HCT116 (cell line): ENCODE measurements at regions not wholly inside any gene's neighbourhood (a gene's known extent, or its start where the extent isn't known, plus 50 kb on each side); places are given as distances from the start of the nearest gene placed in this dataset.

Source experiments
- ATAC-seq: fragments of 200-7000 bp; cut with Tn5 transposase; 2 replicates; pipeline ENCODE4 v1.9.1; 2020; ENCODE audit warnings: mild to moderate bottlenecking, moderate library complexity
- BruUV-seq: library from RNA; stranded (reverse); fragments of 400-500 nt; replicated peaks from 2 replicates; lab custom pipeline; 2021; lab: Mats Ljungman, UMichigan
- CTCF ChIA-PET: fragments of 300-600 bp; sonication (Branson Sonifier 250); formaldehyde crosslinking; loops from one replicate; lab custom pipeline; 2021; ENCODE audit warnings: antibody characterized with exemption; lab: Charles Lee
- POLR2A ChIA-PET: fragments of 300-600, 350-600 bp; sonication (Branson Sonifier 250); formaldehyde crosslinking; loops from one replicate; lab custom pipeline; 2021; ENCODE audit warnings: antibody characterized with exemption; lab: Charles Lee
- RAD21 ChIA-PET, 2 experiments: fragments of 300-600 bp; sonication (Branson Sonifier 250); formaldehyde crosslinking; loops; one replicate each; lab custom pipeline; 2023; ENCODE audit warnings: low total read pairs in 2 of 2; ENCODE audit not compliant: uncharacterized antibody in 2 of 2, unreplicated experiment in 2 of 2, low non-redundant PET in 1 of 2; lab: Charles Lee
- DNase-seq: peaks from one replicate; pipeline ENCODE4 v3.0.0-alpha.2; 2010; ENCODE audit warnings: low read depth, low spot score
- H2AFZ ChIP-seq: fragments of 200-600 bp; shearing (Covaris generic), sonication (generic); 2 replicates; pipeline ENCODE4 v1.6.1; 2017; ENCODE audit warnings: low read depth, mixed run types, mixed read lengths, antibody characterized with exemption, low read length; ENCODE audit not compliant: poor library complexity, severe bottlenecking
- H3K27ac ChIP-seq: 2 replicates; pipeline ENCODE4 v1.5.1; 2012; ENCODE audit warnings: low read depth, low read length
- H3K27me3 ChIP-seq: fragments of 200-600 bp; sonication (generic); 2 replicates; pipeline ENCODE4 v1.6.1; 2016; ENCODE audit warnings: mixed run types, low read length, mixed read lengths; ENCODE audit not compliant: insufficient read depth
- H3K36me3 ChIP-seq, 2 experiments: fragments of 200-500 bp in 1 of 2; fragments of 200-600 bp in 1 of 2; sonication (Bioruptor generic) in 1 of 2; sonication (generic) in 1 of 2; 2 replicates each; pipeline versions ENCODE4 v1.5.1 to v1.6.1; 2014 to 2016; ENCODE audit warnings: low read length in 2 of 2, inconsistent platforms in 1 of 2, mixed read lengths in 1 of 2, mixed run types in 1 of 2; ENCODE audit not compliant: insufficient read depth in 2 of 2, control insufficient read depth in 1 of 2
- H3K4me1 ChIP-seq, 2 experiments: fragments of 200-600 bp in 1 of 2; sonication (generic) in 1 of 2; 2 replicates each; pipeline versions ENCODE4 v1.5.1 to v1.6.1; 2012 to 2017; ENCODE audit warnings: low read length in 2 of 2, inconsistent platforms in 1 of 2, mild to moderate bottlenecking in 1 of 2, mixed read lengths in 1 of 2, mixed run types in 1 of 2, moderate library complexity in 1 of 2; ENCODE audit not compliant: insufficient read depth in 2 of 2, control insufficient read depth in 1 of 2
- H3K4me2 ChIP-seq: fragments of 200-600 bp; sonication (generic); 2 replicates; pipeline ENCODE4 v1.6.1; 2017; ENCODE audit warnings: mixed run types, low read length, mixed read lengths
- H3K4me3 ChIP-seq, 2 experiments: fragments of 200-600 bp in 1 of 2; sonication (generic) in 1 of 2; replicated peaks in 1 of 2; 2 replicates each; pipeline ENCODE4 v1.5.1; 2011 to 2016; ENCODE audit warnings: low read length in 2 of 2, control low read depth in 1 of 2, low read depth in 1 of 2, mild to moderate bottlenecking in 1 of 2, mixed read lengths in 1 of 2, mixed run types in 1 of 2
- H3K79me2 ChIP-seq: fragments of 200-600 bp; sonication (generic); 2 replicates; pipeline ENCODE4 v1.6.1; 2017; ENCODE audit warnings: mild to moderate bottlenecking, mixed run types, low read length, moderate library complexity, mixed read lengths; ENCODE audit not compliant: insufficient read depth
- H3K9ac ChIP-seq: fragments of 200-600 bp; sonication (generic); 2 replicates; pipeline ENCODE4 v1.6.1; 2016; ENCODE audit warnings: low read length, mixed read lengths
- H3K9me2 ChIP-seq: fragments of 200-600 bp; sonication (generic), shearing (Covaris generic); 2 replicates; pipeline ENCODE4 v1.6.1; 2017; ENCODE audit warnings: mixed run types, mild to moderate bottlenecking, moderate library complexity; ENCODE audit not compliant: insufficient read depth
- H3K9me3 ChIP-seq, 2 experiments: fragments of 200-500 bp in 1 of 2; fragments of 200-600 bp in 1 of 2; sonication (Bioruptor generic) in 1 of 2; sonication (generic) in 1 of 2; 2 replicates each; pipeline ENCODE4 v1.6.1; 2014 to 2017; ENCODE audit warnings: low read length in 2 of 2, mixed read lengths in 2 of 2, inconsistent platforms in 1 of 2, low read depth in 1 of 2, mild to moderate bottlenecking in 1 of 2, mixed run types in 1 of 2, moderate library complexity in 1 of 2; ENCODE audit not compliant: control insufficient read depth in 1 of 2, insufficient read depth in 1 of 2
- H4K20me1 ChIP-seq: fragments of 200-600 bp; sonication (generic), shearing (Covaris generic); 2 replicates; pipeline ENCODE4 v1.6.1; 2017; ENCODE audit warnings: mixed run types, mild to moderate bottlenecking, moderate library complexity; ENCODE audit not compliant: insufficient read depth
- CBX3 ChIP-seq: IDR thresholded peaks from 2 replicates; pipeline ENCODE4 v1.6.1; 2012; ENCODE audit warnings: low read depth
- EGR1 ChIP-seq: IDR thresholded peaks from 2 replicates; pipeline ENCODE4 v1.6.1; 2012; ENCODE audit warnings: low read depth
- ELF1 ChIP-seq: IDR thresholded peaks from 2 replicates; pipeline ENCODE4 v1.6.1; 2012; ENCODE audit warnings: low read depth, borderline replicate concordance
- EZH2 ChIP-seq: fragments of 200-600 bp; sonication (generic); IDR thresholded peaks from 2 replicates; pipeline ENCODE4 v1.6.1; 2017; ENCODE audit warnings: antibody characterized with exemption, mixed run types
- FOSL1 ChIP-seq: IDR thresholded peaks from 2 replicates; pipeline ENCODE4 v1.6.1; 2012; ENCODE audit warnings: low read depth
- JUND ChIP-seq: IDR thresholded peaks from 2 replicates; pipeline ENCODE4 v1.6.1; 2012
- POLR2A ChIP-seq: IDR thresholded peaks from 2 replicates; pipeline ENCODE4 v1.7.0; 2011; ENCODE audit warnings: borderline replicate concordance; ENCODE audit not compliant: insufficient read depth, insufficient read length; ENCODE audit errors: extremely low read depth
- POLR2AphosphoS5 ChIP-seq: IDR thresholded peaks from 2 replicates; pipeline ENCODE4 v1.6.1; 2011; ENCODE audit warnings: mild to moderate bottlenecking, low read depth, low read length, moderate library complexity
- RAD21 ChIP-seq: IDR thresholded peaks from 2 replicates; pipeline ENCODE4 v1.6.1; 2012; ENCODE audit warnings: low read depth, mild to moderate bottlenecking
- SIN3A ChIP-seq: IDR thresholded peaks from 2 replicates; pipeline ENCODE4 v1.6.1; 2012; ENCODE audit warnings: low read depth
- SP1 ChIP-seq: IDR thresholded peaks from 2 replicates; pipeline ENCODE4 v1.6.1; 2012; ENCODE audit warnings: low read depth
- TCF7L2 ChIP-seq: IDR thresholded peaks from 2 replicates; pipeline ENCODE4 v1.7.0; 2011; ENCODE audit warnings: borderline replicate concordance, inconsistent platforms; ENCODE audit not compliant: insufficient read depth, insufficient read length; ENCODE audit errors: extremely low read depth
- ZFX ChIP-seq: fragments of 450-650 bp; IDR thresholded peaks from 2 replicates; pipeline ENCODE4 v1.6.1; 2017
- ZNF274 ChIP-seq: fragments of 200-500 bp; sonication (Bioruptor generic); IDR thresholded peaks from 2 replicates; pipeline ENCODE4 v1.6.1; 2014; ENCODE audit warnings: mild to moderate bottlenecking, low read depth, low read length, inconsistent platforms
- intact Hi-C: fragments of 100-400 bp; cut with micrococcal nuclease; formaldehyde crosslinking; loops from 2 replicates; pipeline ENCODE4 v1.10.0; 2022
- TF ChIP-seq, protein P1 (sequence below): IDR thresholded peaks from 2 replicates; pipeline ENCODE4 v1.6.1; 2012
- TF ChIP-seq, protein P2 (sequence below), 3 experiments: fragments of 200-600 bp in 1 of 3; sonication (generic) in 1 of 3; IDR thresholded peaks in 2 of 3; conservative IDR thresholded peaks in 1 of 3; 2 replicates each; pipeline ENCODE4 v1.5.1; 2012 to 2017; ENCODE audit warnings: low read depth in 2 of 3, low read length in 2 of 3, antibody characterized with exemption in 1 of 3, borderline replicate concordance in 1 of 3, control low read depth in 1 of 3, mild to moderate bottlenecking in 1 of 3, mixed read lengths in 1 of 3, mixed run types in 1 of 3, moderate library complexity in 1 of 3; ENCODE audit not compliant: insufficient read depth in 1 of 3
- TF ChIP-seq, protein P3 (sequence below): IDR thresholded peaks from 2 replicates; pipeline ENCODE4 v1.6.1; 2011; ENCODE audit warnings: mild to moderate bottlenecking, low read length, moderate library complexity; ENCODE audit not compliant: insufficient replicate concordance; ENCODE audit errors: extremely low read depth

DNA sequence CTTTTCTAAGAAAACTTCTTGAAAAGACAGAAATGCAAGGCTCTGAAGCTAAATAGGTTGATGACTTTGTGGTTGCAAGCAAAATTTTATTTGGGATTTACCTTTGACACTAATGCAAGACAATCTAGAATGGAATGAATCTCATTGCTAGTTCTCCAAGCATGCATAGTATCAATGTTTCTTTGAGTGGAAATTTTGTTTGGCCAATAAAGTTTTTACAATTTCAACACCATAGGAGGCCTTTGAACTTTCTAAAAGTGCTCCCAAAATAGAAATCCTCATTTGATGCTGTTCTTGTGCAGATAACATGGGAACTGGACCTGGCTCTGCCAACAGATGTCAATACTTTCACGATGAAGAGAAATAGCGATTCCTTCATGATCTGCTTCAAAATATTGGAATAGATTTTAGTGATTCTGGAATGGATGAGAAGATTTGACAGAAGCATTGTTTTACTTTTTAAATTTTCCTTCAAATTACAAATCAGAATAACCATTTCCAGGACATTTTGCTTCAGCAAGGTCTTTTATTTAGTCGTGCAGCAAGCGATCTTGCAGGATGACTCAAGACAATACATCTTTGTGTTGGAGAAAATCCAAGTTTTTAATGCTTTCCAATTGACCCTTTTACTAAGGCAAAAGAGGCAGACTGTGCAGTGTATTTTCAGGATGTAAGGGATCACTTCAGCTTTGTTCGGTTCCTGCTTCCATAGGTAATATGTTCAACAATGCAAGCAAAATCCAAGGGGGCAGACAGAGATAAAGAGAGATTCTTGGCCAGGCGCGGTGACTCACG lies 51.7 kb upstream of the OTUD4 start:
- no TSS peak for BruUV-seq
- ATAC-seq, result no peak
- RAD21 ChIA-PET, result interaction anchor here (0.6 to 0.7 kb wide), 2 partner anchors 14 to 391 kb away, joined by 3 to 4 read pairs; no protein-coding TSS in a partner anchor

DNA sequence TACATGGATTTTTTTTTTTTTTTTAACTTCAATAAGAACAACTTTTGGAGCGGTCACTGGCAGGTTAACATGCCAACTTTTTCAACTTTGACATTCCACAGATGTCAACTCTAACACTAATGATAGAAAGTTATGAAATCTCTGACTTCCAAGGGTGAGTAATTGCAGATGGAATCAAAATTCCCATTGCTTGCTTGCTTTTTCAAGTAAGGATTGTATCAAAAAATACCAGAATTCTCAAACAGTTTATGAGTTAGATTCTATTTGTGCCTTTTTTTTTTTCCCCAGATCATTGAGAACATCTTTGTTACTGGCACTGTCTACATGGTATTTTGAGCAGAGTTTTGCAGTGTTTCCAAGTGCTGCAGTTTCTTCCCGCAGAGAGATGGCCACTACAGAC lies 50.3 kb upstream of the OTUD4 start:
- Histone ChIP-seq H3K9ac (no peak overlapping the region), H3K36me3 (no peaks in the 10 kb centered on the region), H2AFZ (no peak overlapping the region), H3K9me3 (no peaks in the 10 kb centered on the region), H3K27me3 (no peaks in the 10 kb centered on the region), H3K79me2 (no peaks in the 10 kb centered on the region), H3K4me2 (no peak overlapping the region), H3K4me1 (no peaks in the 10 kb centered on the region), H4K20me1 (no peaks in the 10 kb centered on the region), H3K27ac (no peak overlapping the region), H3K9me2 (no peaks in the 10 kb centered on the region), H3K4me3 (no peak overlapping the region)
- no TSS peak for BruUV-seq
- ChIA-PET RAD21 (no interaction called here), CTCF (no interaction called here), POLR2A (no interaction called here)
- intact Hi-C loops, result loop anchor here (5.0 to 10.0 kb wide), 2 partner anchors 252 to 1864 kb away; partner anchors contain the start of gene SMAD1
- ATAC-seq, result no peak
- no peak for DNase-seq
- TF ChIP-seq SIN3A (no peak), ZNF274 (no peak), EGR1 (no peak), EZH2 (no peak), TCF7L2 (no peak), SP1 (no peak), JUND (no peak), ELF1 (no peak), POLR2A (no peak), ZFX (no peak), FOSL1 (no peak), CBX3 (no peak), RAD21 (no peak), POLR2AphosphoS5 (no peak)
- TF ChIP-seq, protein P1, sequence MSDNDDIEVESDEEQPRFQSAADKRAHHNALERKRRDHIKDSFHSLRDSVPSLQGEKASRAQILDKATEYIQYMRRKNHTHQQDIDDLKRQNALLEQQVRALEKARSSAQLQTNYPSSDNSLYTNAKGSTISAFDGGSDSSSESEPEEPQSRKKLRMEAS, result no peak
- TF ChIP-seq, protein P2, sequence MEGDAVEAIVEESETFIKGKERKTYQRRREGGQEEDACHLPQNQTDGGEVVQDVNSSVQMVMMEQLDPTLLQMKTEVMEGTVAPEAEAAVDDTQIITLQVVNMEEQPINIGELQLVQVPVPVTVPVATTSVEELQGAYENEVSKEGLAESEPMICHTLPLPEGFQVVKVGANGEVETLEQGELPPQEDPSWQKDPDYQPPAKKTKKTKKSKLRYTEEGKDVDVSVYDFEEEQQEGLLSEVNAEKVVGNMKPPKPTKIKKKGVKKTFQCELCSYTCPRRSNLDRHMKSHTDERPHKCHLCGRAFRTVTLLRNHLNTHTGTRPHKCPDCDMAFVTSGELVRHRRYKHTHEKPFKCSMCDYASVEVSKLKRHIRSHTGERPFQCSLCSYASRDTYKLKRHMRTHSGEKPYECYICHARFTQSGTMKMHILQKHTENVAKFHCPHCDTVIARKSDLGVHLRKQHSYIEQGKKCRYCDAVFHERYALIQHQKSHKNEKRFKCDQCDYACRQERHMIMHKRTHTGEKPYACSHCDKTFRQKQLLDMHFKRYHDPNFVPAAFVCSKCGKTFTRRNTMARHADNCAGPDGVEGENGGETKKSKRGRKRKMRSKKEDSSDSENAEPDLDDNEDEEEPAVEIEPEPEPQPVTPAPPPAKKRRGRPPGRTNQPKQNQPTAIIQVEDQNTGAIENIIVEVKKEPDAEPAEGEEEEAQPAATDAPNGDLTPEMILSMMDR (IDR thresholded peaks at IDR 0.05 in 2 of 3, conservative IDR thresholded peaks at IDR 0.05 in 1 of 3; ENCODE audit: borderline replicate concordance in 1 of 3, insufficient read depth in 1 of 3, low read depth in 2 of 3, low read length in 2 of 3), result no peak
- TF ChIP-seq, protein P3, sequence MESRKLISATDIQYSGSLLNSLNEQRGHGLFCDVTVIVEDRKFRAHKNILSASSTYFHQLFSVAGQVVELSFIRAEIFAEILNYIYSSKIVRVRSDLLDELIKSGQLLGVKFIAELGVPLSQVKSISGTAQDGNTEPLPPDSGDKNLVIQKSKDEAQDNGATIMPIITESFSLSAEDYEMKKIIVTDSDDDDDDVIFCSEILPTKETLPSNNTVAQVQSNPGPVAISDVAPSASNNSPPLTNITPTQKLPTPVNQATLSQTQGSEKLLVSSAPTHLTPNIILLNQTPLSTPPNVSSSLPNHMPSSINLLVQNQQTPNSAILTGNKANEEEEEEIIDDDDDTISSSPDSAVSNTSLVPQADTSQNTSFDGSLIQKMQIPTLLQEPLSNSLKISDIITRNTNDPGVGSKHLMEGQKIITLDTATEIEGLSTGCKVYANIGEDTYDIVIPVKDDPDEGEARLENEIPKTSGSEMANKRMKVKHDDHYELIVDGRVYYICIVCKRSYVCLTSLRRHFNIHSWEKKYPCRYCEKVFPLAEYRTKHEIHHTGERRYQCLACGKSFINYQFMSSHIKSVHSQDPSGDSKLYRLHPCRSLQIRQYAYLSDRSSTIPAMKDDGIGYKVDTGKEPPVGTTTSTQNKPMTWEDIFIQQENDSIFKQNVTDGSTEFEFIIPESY, result no peak

More for the DNA sequence above, 51.7 kb upstream of the OTUD4 start:
- Histone ChIP-seq H3K4me3 (no peak overlapping the region), H3K27me3 (no peaks in the 10 kb centered on the region), H3K4me2 (no peak overlapping the region), H3K27ac (no peak overlapping the region), H3K9ac (no peak overlapping the region), H4K20me1 (no peaks in the 10 kb centered on the region), H3K79me2 (no peaks in the 10 kb centered on the region), H2AFZ (no peak overlapping the region), H3K4me1 (no peaks in the 10 kb centered on the region), H3K36me3 (no peaks in the 10 kb centered on the region), H3K9me2 (no peaks in the 10 kb centered on the region), H3K9me3 (no peaks in the 10 kb centered on the region)
- ChIA-PET POLR2A (no interaction called here), CTCF (interaction anchor here (3.0 kb wide), 1 partner anchor 326 kb away, joined by 22 read pairs; no protein-coding TSS in a partner anchor)
- no peak for TF ChIP-seq SP1
- intact Hi-C loops, result loop anchor here (5.0 to 10.0 kb wide), 2 partner anchors 250 to 1863 kb away; partner anchors contain the start of gene SMAD1
- no peak for DNase-seq
